Osteocyte (in vitro differentiated cells): ENCODE measurements at regions not wholly inside any gene's neighbourhood (a gene's known extent, or its start where the extent isn't known, plus 50 kb on each side); places are given as distances from the start of the nearest gene placed in this dataset.

Experiments used
- DNase-seq: peaks from one replicate; pipeline ENCODE4 v3.0.0; 2021; ENCODE audit warnings: mixed read lengths; ENCODE audit not compliant: unreplicated experiment; ENCODE audit errors: extremely low spot score
- H3K27ac Mint-ChIP-seq: one replicate; pipeline ENCODE4 v1.8.0; 2021; ENCODE audit warnings: mild to moderate bottlenecking, mixed read lengths; ENCODE audit not compliant: unreplicated experiment
- H3K27me3 Mint-ChIP-seq: one replicate; pipeline ENCODE4 v1.8.0; 2021; ENCODE audit warnings: mixed read lengths; ENCODE audit not compliant: unreplicated experiment
- H3K36me3 Mint-ChIP-seq: one replicate; pipeline ENCODE4 v1.8.0; 2021; ENCODE audit warnings: mixed read lengths; ENCODE audit not compliant: unreplicated experiment
- H3K4me1 Mint-ChIP-seq: one replicate; pipeline ENCODE4 v1.8.0; 2021; ENCODE audit warnings: mixed read lengths; ENCODE audit not compliant: unreplicated experiment
- H3K4me3 Mint-ChIP-seq: one replicate; pipeline ENCODE4 v1.8.0; 2021; ENCODE audit warnings: mild to moderate bottlenecking, moderate library complexity, mixed read lengths; ENCODE audit not compliant: unreplicated experiment
- H3K9me3 Mint-ChIP-seq: one replicate; pipeline ENCODE4 v1.8.0; 2021; ENCODE audit warnings: mixed read lengths; ENCODE audit not compliant: unreplicated experiment
- CTCF ChIP-seq: fragments of 200-600 bp; sonication (generic); IDR thresholded peaks from 2 replicates; pipeline ENCODE4 v1.5.0; 2021; ENCODE audit warnings: antibody characterized with exemption, mild to moderate bottlenecking, moderate library complexity

- DNase-seq: no peak
- Mint-ChIP-seq H3K4me3 (no peak overlapping the region), H3K27ac (no peak overlapping the region), H3K27me3 (peaks cover 3% of the 10 kb centered on the region), H3K4me1 (peaks cover 21% of the 10 kb centered on the region), H3K36me3 (no peaks in the 10 kb centered on the region), H3K9me3 (peaks cover 5% of the 10 kb centered on the region)
- TF ChIP-seq CTCF: no peak
These were observed 165.0 kb downstream of the BAMBI start for GRCh38 chr10:28842321-28842720.

- Mint-ChIP-seq H3K4me1 (peaks cover 17% of the 10 kb centered on the region), H3K27ac (no peak overlapping the region), H3K9me3 (no peaks in the 10 kb centered on the region), H3K4me3 (no peak overlapping the region), H3K36me3 (no peaks in the 10 kb centered on the region), H3K27me3 (peaks cover 14% of the 10 kb centered on the region)
- no peak for DNase-seq
- no peak for TF ChIP-seq CTCF
These were observed 167.8 kb downstream of the BAMBI start for GRCh38 chr10:28845009-28845682.

- Mint-ChIP-seq H3K4me1 (peaks cover 10% of the 10 kb centered on the region), H3K27ac (no peak overlapping the region), H3K4me3 (no peak overlapping the region), H3K9me3 (no peaks in the 10 kb centered on the region), H3K27me3 (peaks cover 34% of the 10 kb centered on the region), H3K36me3 (no peaks in the 10 kb centered on the region)
- DNase-seq: no peak
- TF ChIP-seq CTCF: no peak
These were observed 172.0 kb downstream of the BAMBI start for GRCh38 chr10:28849309-28849708.

GRCh38 chr10:28849821-28850220 is 172.5 kb downstream of the BAMBI start:
- TF ChIP-seq CTCF: no peak
- Mint-ChIP-seq H3K36me3 (no peaks in the 10 kb centered on the region), H3K4me3 (no peak overlapping the region), H3K4me1 (peaks cover 10% of the 10 kb centered on the region), H3K27me3 (peaks cover 34% of the 10 kb centered on the region), H3K9me3 (no peaks in the 10 kb centered on the region), H3K27ac (no peak overlapping the region)
- no peak for DNase-seq

- no peak overlapping the region for H3K4me3 Mint-ChIP-seq
- H3K27ac Mint-ChIP-seq: no peak overlapping the region
- peaks cover 10% of the 10 kb centered on the region for H3K4me1 Mint-ChIP-seq
- H3K9me3 Mint-ChIP-seq: no peaks in the 10 kb centered on the region
- peaks cover 34% of the 10 kb centered on the region for H3K27me3 Mint-ChIP-seq
- no peak for TF ChIP-seq CTCF
- H3K36me3 Mint-ChIP-seq: no peaks in the 10 kb centered on the region
- no peak for DNase-seq
These were observed 173.5 kb downstream of the BAMBI start for GRCh38 chr10:28850784-28851183.
